AG04450 (cell line): ENCODE measurements at regions not wholly inside any gene's neighbourhood (a gene's known extent, or its start where the extent isn't known, plus 50 kb on each side); places are given as distances from the start of the nearest gene placed in this dataset. TPM values are rescaled to one million over a fixed set of nuclear protein-coding genes. Genes with fewer than 3 reads are reported as not detected.
"Not testable (repeated sequence)": the region's sequence is repeated elsewhere in the genome, so short reads cannot be mapped to it uniquely, and the experiment has no call there.

Experiments used
- CTCF ChIA-PET: fragments of 300-600, 350-600 bp; formaldehyde crosslinking; extraction: SDS; loops from one replicate; lab custom pipeline; 2022; ENCODE audit warnings: antibody characterized with exemption, inconsistent platforms; lab: Charles Lee
- POLR2A ChIA-PET: fragments of 350-600 bp; formaldehyde crosslinking; extraction: SDS; loops from one replicate; lab custom pipeline; 2021; ENCODE audit warnings: antibody characterized with exemption, inconsistent platforms; lab: Yijun Ruan, JAX
- DNase-seq: peaks from one replicate; pipeline ENCODE4 v3.0.0-alpha.2; 2011; ENCODE audit warnings: low read depth, low spot score
- H3K27ac ChIP-seq: one replicate; pipeline ENCODE4 v1.5.1; 2012; ENCODE audit warnings: low read depth, low read length, control low read depth
- H3K27me3 ChIP-seq: one replicate; pipeline ENCODE4 v1.6.0; 2012; ENCODE audit warnings: low read length; ENCODE audit not compliant: control insufficient read depth, insufficient read depth
- H3K4me3 ChIP-seq: 2 replicates; pipeline ENCODE4 v1.5.1; 2011; ENCODE audit warnings: mild to moderate bottlenecking, low read depth, low read length, control low read depth
- H3K9me3 ChIP-seq: 2 replicates; pipeline ENCODE4 v1.5.1; 2012; ENCODE audit warnings: low read length; ENCODE audit not compliant: control insufficient read depth, insufficient read depth
- CTCF ChIP-seq: IDR thresholded peaks from 2 replicates; pipeline ENCODE4 v1.5.1; 2011; ENCODE audit warnings: low read depth, low read length, control low read depth, inconsistent platforms
- small RNA-seq: library from RNA; depleted of rRNA; stranded (forward); fragments of <200 nt; gene quantifications from one replicate; pipeline ENCODE3, GENCODE V24; 2012; ENCODE audit warnings: low read depth; ENCODE audit not compliant: insufficient read length

- ChIA-PET POLR2A (no interaction called here), CTCF (no interaction called here)
- no peak overlapping the region for H3K4me3 ChIP-seq
- no peak overlapping the region for H3K27ac ChIP-seq
- H3K27me3 ChIP-seq: no peaks in the 10 kb centered on the region
- no peaks in the 10 kb centered on the region for H3K9me3 ChIP-seq
- TF ChIP-seq CTCF: no peak
- DNase-seq: no peak
Measured at GRCh38 chrX:140038842-140039241, 73.5 kb upstream of the CXorf66 start.

DNA sequence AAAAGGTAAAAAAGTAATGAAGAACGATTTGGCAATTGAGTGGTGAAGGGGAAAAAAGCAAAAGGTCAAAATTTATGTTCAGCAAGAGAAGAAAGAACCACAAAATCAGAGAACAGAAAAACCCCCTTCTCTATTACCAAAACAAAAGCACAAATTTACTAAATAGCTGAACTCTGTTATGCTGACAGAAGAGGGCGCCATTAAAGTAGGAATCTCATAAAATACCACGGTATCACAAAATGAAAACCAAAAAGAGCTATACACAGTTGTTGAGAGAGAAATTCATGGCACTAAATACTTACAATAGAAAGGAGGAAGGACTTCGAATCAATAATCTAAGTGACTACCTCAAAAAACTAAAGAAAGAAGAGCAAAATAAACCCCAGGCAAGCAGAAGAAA is 69.6 kb upstream of the CXorf66 start:
- DNase-seq: no peak
- Histone ChIP-seq H3K4me3 (no peak overlapping the region), H3K9me3 (no peaks in the 10 kb centered on the region), H3K27me3 (no peaks in the 10 kb centered on the region), H3K27ac (no peak overlapping the region)
- POLR2A ChIA-PET: no interaction called here
- CTCF ChIA-PET: interaction anchor here (0.6 to 1.1 kb wide), 3 partner anchors 27 to 338 kb away, joined by 3 read pairs; no protein-coding TSS in a partner anchor
- TF ChIP-seq CTCF: peak; percentile 21; the same call in 1 of the 2 replicates

DNA sequence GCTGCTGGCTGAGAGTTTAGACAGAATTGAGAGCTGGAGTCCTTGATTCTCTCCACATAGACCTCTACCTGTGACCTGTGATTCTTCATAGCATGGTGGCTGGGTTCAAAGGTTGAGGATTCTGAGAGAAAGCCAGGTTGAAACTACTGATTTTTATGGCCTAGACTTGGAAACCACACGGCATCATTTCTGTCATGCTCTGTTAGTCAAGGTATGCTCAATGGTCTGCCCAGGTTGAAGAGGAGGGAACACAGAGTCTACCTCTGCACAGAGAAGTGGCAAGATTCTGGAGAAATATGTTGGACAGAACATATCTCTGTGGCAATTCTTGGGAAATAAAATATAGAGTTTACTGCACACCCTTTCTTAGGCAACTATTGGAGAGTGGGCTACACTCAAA is 57.2 kb upstream of the CXorf66 start:
- Histone ChIP-seq H3K9me3 (no peaks in the 10 kb centered on the region), H3K4me3 (no peak overlapping the region), H3K27ac (no peak overlapping the region), H3K27me3 (no peaks in the 10 kb centered on the region)
- ChIA-PET CTCF (no interaction called here), POLR2A (no interaction called here)
- no peak for DNase-seq
- TF ChIP-seq CTCF: no peak

GRCh38 chrX:140019134-140019533 is 53.8 kb upstream of the CXorf66 start:
- H3K27ac ChIP-seq, H3K4me3 ChIP-seq, H3K27me3 ChIP-seq, DNase-seq, POLR2A ChIA-PET, H3K9me3 ChIP-seq: not testable (repeated sequence)
- CTCF ChIA-PET: interaction anchor here (0.7 kb wide), 1 partner anchor 1249 kb away, joined by 4 read pairs; no protein-coding TSS in a partner anchor

Small RNA genes lying in the stretch of these regions (small RNA-seq; reads per million reads assigned to genes)
- not detected for gene RN7SL727P
